Endothelial cell of umbilical vein (primary cell): ENCODE measurements at regions not wholly inside any gene's neighbourhood (a gene's known extent, or its start where the extent isn't known, plus 50 kb on each side); places are given as distances from the start of the nearest gene placed in this dataset.

ENCODE experiments used
- CTCF ChIP-seq, 2 donors: IDR thresholded peaks; 1 replicate in 1 of 2; 2 replicates in 1 of 2; pipeline ENCODE4 v1.5.1; 2011; ENCODE audit warnings: low read length in 2 of 2, mild to moderate bottlenecking in 2 of 2, moderate library complexity in 2 of 2, control low read depth in 1 of 2, inconsistent platforms in 1 of 2, low read depth in 1 of 2; ENCODE audit not compliant: insufficient read depth in 1 of 2; ENCODE audit errors: extremely low read depth in 1 of 2
- EZH2 ChIP-seq: IDR thresholded peaks from 2 replicates; pipeline ENCODE4 v1.6.1; 2012; ENCODE audit warnings: borderline replicate concordance, low read depth, mild to moderate bottlenecking, moderate library complexity, low read length, inconsistent platforms; ENCODE audit not compliant: severe bottlenecking
- GATA2 ChIP-seq: IDR thresholded peaks from 2 replicates; pipeline ENCODE4 v1.7.0; 2011; ENCODE audit warnings: low read depth, mild to moderate bottlenecking, moderate library complexity, mixed read lengths, low read length; ENCODE audit not compliant: insufficient read length, insufficient read depth
- POLR2A ChIP-seq: IDR thresholded peaks from 2 replicates; pipeline ENCODE4 v1.6.1; 2012; ENCODE audit warnings: low read depth, mild to moderate bottlenecking, control low read depth, low read length
- POLR2AphosphoS5 ChIP-seq: IDR thresholded peaks from 2 replicates; pipeline ENCODE4 v1.6.1; 2012; ENCODE audit warnings: low read depth, mild to moderate bottlenecking, control low read depth, low read length, moderate library complexity; ENCODE audit not compliant: insufficient read depth

- TF ChIP-seq CTCF (IDR thresholded peaks at IDR 0.05; ENCODE audit: extremely low read depth in 1 of 2, insufficient read depth in 1 of 2, low read depth in 1 of 2, low read length in 2 of 2) = no peak
- TF ChIP-seq POLR2AphosphoS5 = no peak
- TF ChIP-seq EZH2 = no peak
- TF ChIP-seq POLR2A = no peak
- no peak for TF ChIP-seq GATA2
Measured at GRCh38 chr7:122200888-122201287, 56.8 kb upstream of the AASS start.
